Gastrocnemius medialis (tissue), 4 donors: ENCODE measurements at regions not wholly inside any gene's neighbourhood (a gene's known extent, or its start where the extent isn't known, plus 50 kb on each side); places are given as distances from the start of the nearest gene placed in this dataset.

ENCODE experiments used
- POLR2A ChIP-seq, 2 donors: fragments of 450-650 bp; IDR thresholded peaks; one replicate each; pipeline ENCODE4 v1.6.1; 2017; ENCODE audit warnings: antibody characterized with exemption in 2 of 2, mild to moderate bottlenecking in 2 of 2, moderate library complexity in 2 of 2
- TF ChIP-seq, protein P1 (sequence below), 5 experiments: fragments of 450-650 bp in 3 of 5; fragments of 200-600 bp in 2 of 5; sonication (generic) in 2 of 5; IDR thresholded peaks in 4 of 5; conservative IDR thresholded peaks in 1 of 5; 1 replicate in 4 of 5; 2 replicates in 1 of 5; pipeline ENCODE4 v1.5.1; 2016 to 2019; ENCODE audit warnings: antibody characterized with exemption in 5 of 5, mild to moderate bottlenecking in 3 of 5, moderate library complexity in 3 of 5

DNA sequence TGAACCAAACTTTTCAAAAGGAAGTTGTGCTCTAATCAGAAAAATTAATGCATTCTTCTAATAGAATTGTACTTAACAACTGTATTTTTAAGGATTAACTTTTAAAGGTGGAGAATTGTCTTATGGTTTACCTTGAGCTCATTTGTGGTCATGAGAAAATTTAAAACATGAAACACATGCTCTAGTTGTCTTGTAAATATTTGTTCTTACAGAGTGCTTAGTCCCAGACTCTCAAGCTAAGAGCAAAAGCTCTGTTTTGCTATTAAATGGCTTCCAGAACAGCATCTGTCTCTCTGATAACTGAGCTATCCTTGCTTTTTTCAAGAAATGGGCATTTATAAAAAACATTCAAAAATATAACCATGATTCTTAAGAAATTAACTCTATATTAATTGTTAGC is 512.2 kb upstream of the SYNCRIP start:
- TF ChIP-seq, protein P1, sequence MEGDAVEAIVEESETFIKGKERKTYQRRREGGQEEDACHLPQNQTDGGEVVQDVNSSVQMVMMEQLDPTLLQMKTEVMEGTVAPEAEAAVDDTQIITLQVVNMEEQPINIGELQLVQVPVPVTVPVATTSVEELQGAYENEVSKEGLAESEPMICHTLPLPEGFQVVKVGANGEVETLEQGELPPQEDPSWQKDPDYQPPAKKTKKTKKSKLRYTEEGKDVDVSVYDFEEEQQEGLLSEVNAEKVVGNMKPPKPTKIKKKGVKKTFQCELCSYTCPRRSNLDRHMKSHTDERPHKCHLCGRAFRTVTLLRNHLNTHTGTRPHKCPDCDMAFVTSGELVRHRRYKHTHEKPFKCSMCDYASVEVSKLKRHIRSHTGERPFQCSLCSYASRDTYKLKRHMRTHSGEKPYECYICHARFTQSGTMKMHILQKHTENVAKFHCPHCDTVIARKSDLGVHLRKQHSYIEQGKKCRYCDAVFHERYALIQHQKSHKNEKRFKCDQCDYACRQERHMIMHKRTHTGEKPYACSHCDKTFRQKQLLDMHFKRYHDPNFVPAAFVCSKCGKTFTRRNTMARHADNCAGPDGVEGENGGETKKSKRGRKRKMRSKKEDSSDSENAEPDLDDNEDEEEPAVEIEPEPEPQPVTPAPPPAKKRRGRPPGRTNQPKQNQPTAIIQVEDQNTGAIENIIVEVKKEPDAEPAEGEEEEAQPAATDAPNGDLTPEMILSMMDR (IDR thresholded peaks at IDR 0.05 in 4 of 5, conservative IDR thresholded peaks at IDR 0.05 in 1 of 5) = no peak
- no peak for TF ChIP-seq POLR2A (IDR thresholded peaks at IDR 0.05)
